AG04450 (cell line): ENCODE measurements at regions not wholly inside any gene's neighbourhood (a gene's known extent, or its start where the extent isn't known, plus 50 kb on each side); places are given as distances from the start of the nearest gene placed in this dataset.

ENCODE experiments used
- CTCF ChIA-PET: fragments of 300-600, 350-600 bp; formaldehyde crosslinking; extraction: SDS; loops from one replicate; lab custom pipeline; 2022; ENCODE audit warnings: antibody characterized with exemption, inconsistent platforms; lab: Charles Lee
- POLR2A ChIA-PET: fragments of 350-600 bp; formaldehyde crosslinking; extraction: SDS; loops from one replicate; lab custom pipeline; 2021; ENCODE audit warnings: antibody characterized with exemption, inconsistent platforms; lab: Yijun Ruan, JAX
- DNase-seq: peaks from one replicate; pipeline ENCODE4 v3.0.0-alpha.2; 2011; ENCODE audit warnings: low read depth, low spot score
- H3K27ac ChIP-seq: one replicate; pipeline ENCODE4 v1.5.1; 2012; ENCODE audit warnings: low read depth, low read length, control low read depth
- H3K27me3 ChIP-seq: one replicate; pipeline ENCODE4 v1.6.0; 2012; ENCODE audit warnings: low read length; ENCODE audit not compliant: control insufficient read depth, insufficient read depth
- H3K4me3 ChIP-seq: 2 replicates; pipeline ENCODE4 v1.5.1; 2011; ENCODE audit warnings: mild to moderate bottlenecking, low read depth, low read length, control low read depth
- H3K9me3 ChIP-seq: 2 replicates; pipeline ENCODE4 v1.5.1; 2012; ENCODE audit warnings: low read length; ENCODE audit not compliant: control insufficient read depth, insufficient read depth
- TF ChIP-seq, protein P1 (sequence below): IDR thresholded peaks from 2 replicates; pipeline ENCODE4 v1.5.1; 2011; ENCODE audit warnings: low read depth, low read length, control low read depth, inconsistent platforms

DNA sequence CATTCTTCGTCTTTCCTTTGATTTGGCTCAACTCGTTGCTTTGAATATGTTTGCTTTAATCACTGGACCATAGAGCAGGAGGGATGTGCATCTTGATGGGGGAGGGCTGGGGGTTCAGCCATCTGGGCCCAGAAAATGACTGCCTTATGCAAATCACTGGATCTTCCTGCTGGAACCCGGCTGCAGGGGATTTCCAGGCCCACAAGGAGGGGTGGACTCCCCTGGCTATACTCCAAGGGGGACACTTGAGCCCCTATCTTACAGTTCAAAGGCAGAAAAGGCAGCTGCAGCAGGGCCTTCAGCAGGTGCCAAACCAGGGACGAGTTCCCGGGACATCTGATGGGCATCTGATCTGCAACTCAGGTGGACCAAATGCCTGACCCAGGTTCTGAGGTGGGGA lies 122.5 kb downstream of the DICER1 start:
- H3K9me3 ChIP-seq = no peaks in the 10 kb centered on the region; the same call in 1 of the 2 replicates
- no peak for DNase-seq
- ChIA-PET POLR2A (interaction anchor here (0.9 kb wide), 1 partner anchor 15 kb away, joined by 3 read pairs; no protein-coding TSS in a partner anchor), CTCF (no interaction called here)
- H3K27ac ChIP-seq = no peak overlapping the region
- H3K27me3 ChIP-seq = peaks cover 3% of the 10 kb centered on the region
- TF ChIP-seq, protein P1, sequence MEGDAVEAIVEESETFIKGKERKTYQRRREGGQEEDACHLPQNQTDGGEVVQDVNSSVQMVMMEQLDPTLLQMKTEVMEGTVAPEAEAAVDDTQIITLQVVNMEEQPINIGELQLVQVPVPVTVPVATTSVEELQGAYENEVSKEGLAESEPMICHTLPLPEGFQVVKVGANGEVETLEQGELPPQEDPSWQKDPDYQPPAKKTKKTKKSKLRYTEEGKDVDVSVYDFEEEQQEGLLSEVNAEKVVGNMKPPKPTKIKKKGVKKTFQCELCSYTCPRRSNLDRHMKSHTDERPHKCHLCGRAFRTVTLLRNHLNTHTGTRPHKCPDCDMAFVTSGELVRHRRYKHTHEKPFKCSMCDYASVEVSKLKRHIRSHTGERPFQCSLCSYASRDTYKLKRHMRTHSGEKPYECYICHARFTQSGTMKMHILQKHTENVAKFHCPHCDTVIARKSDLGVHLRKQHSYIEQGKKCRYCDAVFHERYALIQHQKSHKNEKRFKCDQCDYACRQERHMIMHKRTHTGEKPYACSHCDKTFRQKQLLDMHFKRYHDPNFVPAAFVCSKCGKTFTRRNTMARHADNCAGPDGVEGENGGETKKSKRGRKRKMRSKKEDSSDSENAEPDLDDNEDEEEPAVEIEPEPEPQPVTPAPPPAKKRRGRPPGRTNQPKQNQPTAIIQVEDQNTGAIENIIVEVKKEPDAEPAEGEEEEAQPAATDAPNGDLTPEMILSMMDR = no peak
- H3K4me3 ChIP-seq = no peak overlapping the region

DNA sequence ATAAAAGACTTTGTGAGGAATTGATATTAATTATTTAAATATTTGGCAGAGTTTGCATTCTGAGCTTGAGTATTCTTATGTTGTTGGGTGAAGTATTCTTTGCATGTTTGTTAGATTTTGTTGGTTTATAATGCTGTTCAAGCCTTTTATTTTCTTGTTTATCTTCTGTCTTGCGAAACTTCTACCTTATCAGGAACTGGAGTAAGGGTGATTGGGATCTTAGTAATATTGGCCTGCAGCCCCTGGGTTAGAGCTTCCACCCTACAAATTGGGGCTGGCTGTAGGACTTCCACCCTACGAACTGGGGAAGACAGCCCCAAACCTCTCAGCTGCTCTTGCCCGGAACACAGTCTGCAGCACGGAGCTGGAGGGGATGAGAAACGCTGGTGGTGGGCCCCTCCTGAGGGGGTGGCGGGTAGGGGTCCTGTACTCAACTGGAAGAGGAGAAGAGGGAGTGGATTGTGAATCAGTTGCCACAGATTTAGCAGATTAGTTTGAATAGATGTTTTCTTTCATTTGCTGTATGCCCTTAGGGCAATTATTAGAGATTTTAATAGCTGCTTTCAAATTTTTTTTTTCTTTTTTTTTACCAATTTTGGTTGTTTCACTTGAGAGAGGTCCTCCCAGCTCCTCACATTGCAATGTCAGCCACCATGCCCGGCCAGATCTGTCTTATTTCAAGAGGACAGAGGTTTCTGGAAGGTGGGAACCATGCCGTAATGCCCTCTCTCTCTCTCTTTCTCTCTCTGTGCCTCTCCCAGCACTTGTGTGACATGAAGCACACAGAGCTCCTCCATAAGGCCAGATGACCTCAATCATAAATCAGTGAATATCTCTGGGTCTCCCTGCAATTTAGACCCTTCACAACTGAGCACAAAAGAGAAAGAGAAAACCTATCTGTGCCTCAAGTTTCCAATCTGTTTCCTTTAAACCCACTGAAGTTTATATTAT lies 123.4 kb downstream of the DICER1 start:
- CTCF ChIA-PET = no interaction called here
- Histone ChIP-seq H3K9me3 (no peaks in the 10 kb centered on the region; the same call in 1 of the 2 replicates), H3K4me3 (no peak overlapping the region), H3K27me3 (peaks cover 3% of the 10 kb centered on the region), H3K27ac (no peak overlapping the region)
- DNase-seq = no peak
- POLR2A ChIA-PET = interaction anchor here (0.9 kb wide), 1 partner anchor 15 kb away, joined by 3 read pairs; no protein-coding TSS in a partner anchor
- TF ChIP-seq, protein P1 = no peak

DNA sequence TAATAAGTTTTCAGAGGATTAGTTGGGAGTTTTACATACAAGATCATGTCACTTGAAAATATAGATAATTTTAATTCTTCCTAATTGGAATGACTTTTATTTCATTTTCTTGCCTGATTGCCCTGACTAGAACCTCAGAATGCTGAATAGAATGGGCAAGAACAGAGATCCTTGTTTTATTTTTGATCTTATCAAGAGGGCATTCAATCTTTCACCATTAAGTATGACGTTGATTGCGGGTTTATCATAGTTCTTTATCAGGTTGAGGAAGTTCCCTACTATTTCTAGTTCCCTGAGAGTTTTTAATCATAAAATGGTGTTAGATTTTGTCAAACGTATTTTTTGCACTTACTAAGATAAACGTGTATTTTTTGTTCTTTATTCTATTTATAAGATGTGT lies 124.3 kb downstream of the DICER1 start:
- ChIA-PET CTCF (no interaction called here), POLR2A (no interaction called here)
- Histone ChIP-seq H3K4me3 (no peak overlapping the region), H3K27me3 (peaks cover 3% of the 10 kb centered on the region), H3K9me3 (no peaks in the 10 kb centered on the region; the same call in 1 of the 2 replicates), H3K27ac (no peak overlapping the region)
- TF ChIP-seq, protein P1 = no peak
- DNase-seq = no peak

DNA sequence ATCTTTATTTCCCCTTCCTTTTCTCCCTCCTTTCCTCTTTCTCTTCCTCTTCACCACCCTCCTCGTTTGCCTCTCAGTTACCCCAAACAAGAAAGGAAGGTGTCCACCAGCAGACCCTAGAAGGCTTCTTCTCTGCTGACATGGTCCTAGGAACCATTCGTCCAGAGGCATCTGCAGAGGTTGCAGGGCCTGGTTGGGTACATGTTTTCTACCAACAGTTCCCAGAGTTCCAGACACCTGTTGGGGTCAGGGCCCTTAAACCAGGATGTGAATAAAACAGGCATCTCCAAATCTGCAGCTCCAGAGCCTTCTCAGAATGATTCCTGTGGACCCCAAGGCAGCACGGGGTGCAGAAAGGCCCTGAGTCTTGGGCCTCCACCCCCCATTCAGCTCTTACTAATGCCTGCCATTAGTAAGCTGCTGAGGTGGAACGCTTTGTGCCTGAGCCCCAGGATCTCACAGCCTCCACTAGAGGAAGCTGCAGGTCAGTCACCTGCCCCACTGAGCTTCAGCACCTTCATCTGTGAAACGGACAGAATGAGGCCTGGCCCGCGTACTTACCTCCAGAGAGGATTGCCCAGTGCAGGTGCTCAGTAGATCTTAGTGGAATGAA lies 130.4 kb downstream of the DICER1 start:
- TF ChIP-seq, protein P1 = no peak
- POLR2A ChIA-PET = no interaction called here

DNA sequence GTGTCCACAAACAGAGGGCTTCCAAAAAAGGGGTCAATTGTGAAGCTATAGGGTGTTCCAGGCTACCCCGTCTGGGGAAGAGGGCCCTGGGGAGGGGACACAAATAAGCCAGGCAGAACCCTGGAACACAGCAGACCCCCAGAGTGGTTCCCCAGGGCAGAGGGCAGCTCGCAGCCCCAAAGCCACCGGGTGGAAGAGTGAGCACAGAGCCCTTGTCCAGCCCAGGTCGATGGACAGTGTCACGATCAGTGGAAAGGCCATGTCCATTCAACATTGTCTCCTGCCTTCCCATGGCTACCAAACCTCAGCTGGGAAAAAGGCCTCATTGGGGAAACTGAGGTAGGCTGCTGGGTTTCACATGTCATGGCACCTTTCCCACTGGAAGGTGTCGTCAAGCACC lies 131.4 kb downstream of the DICER1 start:
- Histone ChIP-seq H3K9me3 (no peaks in the 10 kb centered on the region), H3K4me3 (no peak overlapping the region), H3K27ac (no peak overlapping the region), H3K27me3 (no peaks in the 10 kb centered on the region)
- ChIA-PET CTCF (no interaction called here), POLR2A (no interaction called here)
- no peak for DNase-seq
- TF ChIP-seq, protein P1 = no peak

More for the DNA sequence above, 130.4 kb downstream of the DICER1 start:
- no peak overlapping the region for H3K4me3 ChIP-seq
- DNase-seq = no peak
- no peaks in the 10 kb centered on the region for H3K27me3 ChIP-seq
- no peak overlapping the region for H3K27ac ChIP-seq
- CTCF ChIA-PET = no interaction called here
- no peaks in the 10 kb centered on the region for H3K9me3 ChIP-seq
